PC-3 (cell line): ENCODE measurements at regions not wholly inside any gene's neighbourhood (a gene's known extent, or its start where the extent isn't known, plus 50 kb on each side); places are given as distances from the start of the nearest gene placed in this dataset.

ENCODE experiments used
- ATAC-seq: fragments of 200-7000 bp; cut with Tn5 transposase; 2 replicates; pipeline ENCODE4 v1.9.1; 2020; ENCODE audit warnings: mild to moderate bottlenecking, moderate library complexity
- BruUV-seq: library from RNA; stranded (reverse); fragments of 400-500 nt; replicated peaks from 2 replicates; lab custom pipeline; 2021; lab: Mats Ljungman, UMichigan
- CTCF ChIA-PET: fragments of 300-600 bp; sonication (Branson Sonifier 250); formaldehyde crosslinking; loops from one replicate; lab custom pipeline; 2022; ENCODE audit warnings: antibody characterized with exemption; lab: Charles Lee
- POLR2A ChIA-PET: fragments of 300-600 bp; sonication (Branson Sonifier 250); formaldehyde crosslinking; loops from one replicate; lab custom pipeline; 2022; ENCODE audit warnings: antibody characterized with exemption; ENCODE audit not compliant: unreplicated experiment; lab: Charles Lee
- DNase-seq: peaks from one replicate; pipeline ENCODE4 v3.0.0-alpha.2; 2015
- H2AFZ ChIP-seq: fragments of 300-600 bp; sonication (generic); 2 replicates; pipeline ENCODE4 v1.6.0; 2016; ENCODE audit warnings: antibody characterized with exemption, low read length
- H3F3A ChIP-seq: fragments of 300-600 bp; sonication (generic); one replicate; pipeline ENCODE4 v1.6.0; 2017; ENCODE audit warnings: antibody characterized with exemption, low read length, control low read depth, mild to moderate bottlenecking; ENCODE audit not compliant: unreplicated experiment
- H3K27ac ChIP-seq: fragments of 300-600 bp; sonication (generic); 2 replicates; pipeline ENCODE4 v1.5.1; 2016; ENCODE audit warnings: mild to moderate bottlenecking, low read length
- H3K27me3 ChIP-seq: fragments of 300-600 bp; sonication (generic); 2 replicates; pipeline ENCODE4 v1.6.1; 2016; ENCODE audit warnings: low read length, mixed read lengths
- H3K36me3 ChIP-seq: fragments of 300-600 bp; sonication (generic); 2 replicates; pipeline ENCODE4 v1.6.1; 2016; ENCODE audit warnings: low read depth, mixed run types, low read length, mixed read lengths
- H3K4me1 ChIP-seq: fragments of 300-600 bp; sonication (generic); 2 replicates; pipeline ENCODE4 v1.5.1; 2016; ENCODE audit warnings: low read length; ENCODE audit not compliant: insufficient read depth
- H3K4me2 ChIP-seq: fragments of 300-600 bp; sonication (generic); 2 replicates; pipeline ENCODE4 v1.6.0; 2016; ENCODE audit warnings: low read length
- H3K4me3 ChIP-seq: fragments of 300-600 bp; sonication (generic); 2 replicates; pipeline ENCODE4 v1.5.1; 2016; ENCODE audit warnings: mild to moderate bottlenecking, low read length, mixed read lengths
- H3K79me2 ChIP-seq: fragments of 300-600 bp; sonication (generic); 2 replicates; pipeline ENCODE4 v1.6.1; 2017; ENCODE audit warnings: low read length, mixed read lengths
- H3K9ac ChIP-seq: fragments of 300-600 bp; sonication (generic); 2 replicates; pipeline ENCODE4 v1.6.0; 2016; ENCODE audit warnings: mild to moderate bottlenecking, low read length
- H3K9me2 ChIP-seq: fragments of 300-600 bp; sonication (generic); replicated peaks from 2 replicates; pipeline ENCODE4 v1.6.1; 2016; ENCODE audit warnings: mixed run types, low read length, mixed read lengths
- H3K9me3 ChIP-seq: fragments of 300-600 bp; sonication (generic); 2 replicates; pipeline ENCODE4 v1.6.1; 2016; ENCODE audit warnings: low read length, mixed read lengths
- H4K20me1 ChIP-seq: fragments of 300-600 bp; sonication (generic); 2 replicates; pipeline ENCODE4 v1.6.1; 2016; ENCODE audit warnings: low read length, mixed read lengths
- CTCF ChIP-seq: fragments of 300-600 bp; sonication (generic); conservative IDR thresholded peaks from 2 replicates; pipeline ENCODE4 v1.5.1; 2017; ENCODE audit warnings: antibody characterized with exemption, low read depth, mild to moderate bottlenecking, low read length
- EZH2 ChIP-seq: fragments of 300-600 bp; sonication (generic); IDR thresholded peaks from one replicate; pipeline ENCODE4 v1.6.1; 2017; ENCODE audit warnings: antibody characterized with exemption, mild to moderate bottlenecking, low read length; ENCODE audit not compliant: unreplicated experiment
- EZH2phosphoT487 ChIP-seq: fragments of 300-600 bp; sonication (generic); IDR thresholded peaks from 2 replicates; pipeline ENCODE4 v1.6.1; 2018; ENCODE audit warnings: mild to moderate bottlenecking, antibody characterized with exemption, low read length, borderline replicate concordance
- intact Hi-C: fragments of 100-400 bp; cut with micrococcal nuclease; formaldehyde crosslinking; loops from 2 replicates; pipeline ENCODE4 v1.9.0; 2023

- H3K9ac ChIP-seq: no peak overlapping the region
- H4K20me1 ChIP-seq: no peaks in the 10 kb centered on the region
- no peak overlapping the region for H2AFZ ChIP-seq
- ChIA-PET CTCF (no interaction called here), POLR2A (no interaction called here)
- H3K4me2 ChIP-seq: no peak overlapping the region
- no peaks in the 10 kb centered on the region for H3K27me3 ChIP-seq
- ATAC-seq (no peak), DNase-seq (no peak)
- H3K4me1 ChIP-seq: no peaks in the 10 kb centered on the region
- no TSS peak for BruUV-seq
- no peaks in the 10 kb centered on the region for H3K79me2 ChIP-seq
- TF ChIP-seq EZH2: no peak
- no peak for TF ChIP-seq CTCF
- no peak overlapping the region for H3K4me3 ChIP-seq
- H3K36me3 ChIP-seq: no peaks in the 10 kb centered on the region
- H3F3A ChIP-seq: no peaks in the 10 kb centered on the region
- H3K27ac ChIP-seq: no peak overlapping the region
- intact Hi-C loops: no loop called here
- H3K9me3 ChIP-seq: no peaks in the 10 kb centered on the region
- no peaks in the 10 kb centered on the region for H3K9me2 ChIP-seq
Measured at GRCh38 chr6:23266536-23266935, 697.2 kb downstream of the HDGFL1 start.

- Histone ChIP-seq H4K20me1 (no peaks in the 10 kb centered on the region), H3F3A (no peaks in the 10 kb centered on the region), H3K79me2 (no peaks in the 10 kb centered on the region), H3K9me3 (no peaks in the 10 kb centered on the region), H3K9me2 (no peaks in the 10 kb centered on the region), H3K27me3 (no peaks in the 10 kb centered on the region), H3K9ac (no peak overlapping the region), H3K4me1 (no peaks in the 10 kb centered on the region), H3K4me2 (no peak overlapping the region), H3K4me3 (no peak overlapping the region), H3K36me3 (no peaks in the 10 kb centered on the region), H3K27ac (no peak overlapping the region), H2AFZ (no peak overlapping the region)
- CTCF ChIA-PET: no interaction called here
- no TSS peak for BruUV-seq
- no peak for DNase-seq
- POLR2A ChIA-PET: no interaction called here
- TF ChIP-seq CTCF (no peak), EZH2phosphoT487 (no peak), EZH2 (no peak)
- intact Hi-C loops: no loop called here
- no peak for ATAC-seq
Measured at GRCh38 chr6:23267651-23268050, 698.3 kb downstream of the HDGFL1 start.

GRCh38 chr6:23268348-23268747 is 699.0 kb downstream of the HDGFL1 start:
- CTCF ChIA-PET: no interaction called here

More at GRCh38 chr6:23268348-23268747, 699.0 kb downstream of the HDGFL1 start:
- no peak for DNase-seq
- Histone ChIP-seq H3K36me3 (no peaks in the 10 kb centered on the region), H3K79me2 (no peaks in the 10 kb centered on the region), H2AFZ (no peak overlapping the region), H3K9me2 (no peaks in the 10 kb centered on the region), H3K4me2 (no peak overlapping the region), H3K27ac (no peak overlapping the region), H3K9me3 (no peaks in the 10 kb centered on the region), H3K4me1 (no peaks in the 10 kb centered on the region), H3F3A (no peaks in the 10 kb centered on the region), H3K27me3 (no peaks in the 10 kb centered on the region), H4K20me1 (no peaks in the 10 kb centered on the region), H3K9ac (no peak overlapping the region), H3K4me3 (no peak overlapping the region)
- no TSS peak for BruUV-seq
- POLR2A ChIA-PET: no interaction called here
- ATAC-seq: no peak
- intact Hi-C loops: no loop called here
- no peak for TF ChIP-seq EZH2
- TF ChIP-seq CTCF: no peak
- TF ChIP-seq EZH2phosphoT487: no peak
